Upper lobe of left lung (tissue), 4 donors: ENCODE measurements at regions not wholly inside any gene's neighbourhood (a gene's known extent, or its start where the extent isn't known, plus 50 kb on each side); places are given as distances from the start of the nearest gene placed in this dataset.

Experiments used
- EP300 ChIP-seq, 4 donors: sonication (generic); formaldehyde crosslinking; IDR thresholded peaks; one replicate each; pipeline ENCODE4 v1.5.1; 2017; ENCODE audit warnings: antibody characterized with exemption in 4 of 4, control low read depth in 2 of 4
- POLR2A ChIP-seq, 4 donors: fragments of 450-650 bp; IDR thresholded peaks; one replicate each; pipeline ENCODE4 v1.5.1; 2016 to 2017; ENCODE audit warnings: antibody characterized with exemption in 4 of 4, mild to moderate bottlenecking in 2 of 4

- no peak for TF ChIP-seq EP300 (IDR thresholded peaks at IDR 0.05)
- no peak for TF ChIP-seq POLR2A (IDR thresholded peaks at IDR 0.05)
Measured at GRCh38 chr13:72643311-72643989, 84.0 kb downstream of the MZT1 start.
